ENCODE measurements at regions not wholly inside any gene's neighbourhood (a gene's known extent, or its start where the extent isn't known, plus 50 kb on each side); places are given as distances from the start of the nearest gene placed in this dataset.

DNA sequence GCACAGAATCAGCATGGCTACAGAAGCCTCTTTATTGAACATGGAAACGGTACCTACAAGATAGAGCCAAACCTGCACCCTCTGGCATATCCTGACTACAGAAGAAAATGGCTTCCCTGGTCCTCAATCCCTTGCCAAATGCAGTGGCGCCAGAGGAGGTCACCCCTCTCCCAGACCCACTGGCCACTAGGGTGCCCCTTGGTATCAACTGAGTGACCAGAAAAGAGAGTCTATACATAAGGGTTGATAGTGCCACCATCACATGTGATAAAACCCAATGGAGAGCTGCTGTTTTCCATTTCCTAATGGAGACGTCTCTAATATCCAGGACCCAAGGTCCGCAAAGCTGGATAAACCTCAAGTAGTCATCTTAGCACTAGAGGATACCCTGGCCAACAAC, 52.7 kb upstream of the ALK start:
- no peak for DNase-seq

DNA sequence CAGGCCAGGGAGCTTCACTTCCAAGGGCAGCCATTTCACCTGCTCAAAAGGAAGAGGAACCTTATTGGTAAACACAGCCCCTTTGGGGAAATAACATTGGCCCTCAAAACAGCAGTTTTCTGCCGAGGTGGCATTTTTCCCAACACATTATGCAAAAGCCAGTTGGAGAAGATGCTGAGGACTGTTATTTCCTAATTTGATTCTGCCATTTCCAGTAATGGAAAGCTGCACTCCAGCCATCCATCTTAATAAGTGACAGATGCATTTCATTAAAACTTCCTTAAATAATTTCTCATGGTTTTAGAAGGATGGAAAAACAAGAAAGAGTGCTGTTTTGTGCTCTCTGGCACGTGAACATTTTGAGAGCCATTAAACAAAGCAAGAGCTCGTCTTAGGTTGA, 55.9 kb upstream of the ALK start:
- DNase-seq = no peak

DNA sequence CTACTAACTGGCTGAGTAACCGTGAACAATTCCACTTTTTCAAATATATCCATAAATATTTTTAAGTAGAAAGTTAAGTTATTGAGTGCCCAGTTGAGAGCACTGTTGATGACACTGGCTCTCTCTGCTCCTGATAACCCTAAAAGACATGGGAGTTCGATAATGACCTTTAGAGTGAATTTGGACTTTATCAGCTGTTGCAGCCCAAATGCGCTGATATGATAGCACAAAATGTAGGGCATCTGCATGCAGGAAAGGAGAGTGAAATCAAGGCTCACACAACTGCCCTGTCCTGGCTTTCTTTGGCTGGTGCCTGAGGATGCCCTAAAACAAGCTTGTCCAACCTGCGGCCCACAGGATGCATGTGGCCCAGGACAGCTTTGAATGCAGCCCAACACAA, 60.0 kb upstream of the ALK start:
- DNase-seq = no peak

DNA sequence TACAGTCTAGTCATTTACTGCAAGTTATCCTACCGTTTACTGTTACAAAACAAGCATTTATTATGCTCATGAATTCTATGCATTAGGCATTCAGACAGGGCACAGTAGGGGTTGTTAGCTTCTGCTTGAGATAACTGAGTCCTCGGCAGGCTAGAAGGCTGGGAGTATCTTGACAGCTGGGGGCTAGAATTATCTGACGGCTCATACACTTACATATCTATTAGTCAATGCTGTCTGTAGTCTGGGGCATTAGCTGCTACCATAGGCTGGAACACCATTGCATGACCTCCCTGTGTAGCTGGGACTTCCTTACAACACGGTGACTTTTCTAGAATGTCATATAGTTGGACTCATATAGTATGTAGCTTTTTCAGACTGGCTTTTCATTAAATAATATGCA, 61.9 kb upstream of the ALK start:
- DNase-seq = no peak

DNA sequence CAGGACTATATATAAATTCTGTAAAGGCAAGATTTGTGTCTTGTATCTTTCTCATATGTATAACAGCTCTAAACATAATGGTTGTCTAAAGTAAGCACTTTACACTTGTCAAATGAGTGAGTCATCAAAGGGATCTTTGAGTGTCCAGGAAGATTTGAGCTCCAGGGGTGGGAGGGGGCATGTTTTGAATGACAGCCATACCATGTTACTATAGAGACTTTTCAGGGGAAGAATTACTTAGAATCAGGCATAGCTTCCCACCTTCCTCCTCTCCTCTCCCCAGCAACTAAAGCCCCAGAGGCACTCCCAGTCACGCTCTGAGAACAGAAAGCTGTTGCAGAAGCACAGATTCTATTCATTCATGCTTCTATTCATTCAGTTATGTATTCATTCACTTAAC, 65.8 kb upstream of the ALK start:
- no peak for DNase-seq

DNA sequence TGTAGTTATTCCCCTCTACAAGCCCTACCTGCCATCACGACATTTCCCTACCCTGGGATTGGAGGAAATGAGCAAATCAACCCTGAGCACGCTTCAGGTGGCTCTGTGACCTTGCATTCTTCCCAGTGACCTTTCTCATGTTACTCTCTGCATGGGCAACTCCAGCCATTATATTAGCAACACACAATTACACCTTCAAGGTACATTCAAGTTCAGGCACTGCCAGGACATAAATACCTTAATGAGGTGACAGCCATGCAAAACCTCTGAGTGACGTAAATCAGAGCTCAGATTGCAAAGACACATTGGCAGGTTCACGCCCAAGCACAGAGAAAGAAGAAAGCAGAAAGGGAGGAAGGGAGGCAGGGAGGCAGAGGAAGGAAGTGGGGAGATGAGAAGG, 68.7 kb upstream of the ALK start:
- no peak for DNase-seq

DNA sequence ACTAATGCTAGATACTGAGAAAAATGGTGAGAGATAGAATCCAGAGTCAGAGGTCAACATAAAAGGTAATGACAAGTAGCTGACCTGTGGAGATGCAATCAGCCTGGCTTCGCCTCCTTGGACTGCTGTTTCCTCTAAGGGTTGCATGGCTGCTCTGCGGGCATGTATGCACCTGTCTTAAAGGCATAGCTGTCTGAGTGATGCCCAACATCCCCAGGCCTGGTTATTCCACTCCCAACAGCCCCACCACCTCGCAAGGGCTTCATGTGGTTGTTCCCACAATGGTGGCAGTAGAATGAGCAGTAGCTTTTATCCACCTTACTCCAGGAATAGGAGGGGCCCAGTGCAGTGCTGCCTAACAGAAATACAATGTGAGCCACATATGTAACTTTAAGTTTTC, 69.7 kb upstream of the ALK start:
- no peak for DNase-seq

DNA sequence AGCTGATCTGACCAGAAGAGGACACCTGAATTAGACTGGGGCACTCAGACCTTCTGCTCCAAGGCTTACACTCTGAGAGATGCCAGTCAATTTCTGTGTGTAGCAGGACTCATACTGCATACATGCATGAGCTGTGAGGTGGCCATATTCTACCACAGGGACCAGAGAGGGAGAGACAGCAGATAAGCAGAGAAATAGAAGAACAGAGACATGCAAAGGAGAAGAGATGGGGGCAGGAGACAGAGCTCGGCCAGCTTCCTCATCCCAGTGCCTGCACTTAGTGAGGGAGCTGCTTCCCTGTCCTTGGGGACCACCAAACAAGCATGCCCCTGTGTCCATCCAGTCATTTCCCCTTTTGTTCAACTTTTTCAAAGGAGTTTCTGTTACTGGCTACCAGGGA, 73.9 kb upstream of the ALK start:
- DNase-seq = no peak

DNA sequence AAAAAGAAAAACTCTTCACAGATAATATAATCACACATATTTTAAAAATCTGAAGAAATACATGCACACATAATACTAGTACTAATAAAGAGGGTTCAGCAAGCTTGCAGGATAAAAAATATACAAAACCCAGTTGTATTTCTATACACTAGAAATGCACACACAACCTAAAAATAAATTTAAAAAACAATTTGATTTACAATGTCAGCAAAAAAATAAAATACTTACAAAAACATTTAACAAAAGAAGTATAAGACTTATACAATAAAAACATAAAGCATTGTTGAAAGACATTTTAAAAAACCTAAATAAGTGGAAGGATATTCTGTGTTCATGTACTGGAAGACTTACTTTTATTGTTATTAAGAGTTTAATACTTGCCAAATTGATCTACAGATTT, 81.7 kb upstream of the ALK start:
- DNase-seq = no peak

DNA sequence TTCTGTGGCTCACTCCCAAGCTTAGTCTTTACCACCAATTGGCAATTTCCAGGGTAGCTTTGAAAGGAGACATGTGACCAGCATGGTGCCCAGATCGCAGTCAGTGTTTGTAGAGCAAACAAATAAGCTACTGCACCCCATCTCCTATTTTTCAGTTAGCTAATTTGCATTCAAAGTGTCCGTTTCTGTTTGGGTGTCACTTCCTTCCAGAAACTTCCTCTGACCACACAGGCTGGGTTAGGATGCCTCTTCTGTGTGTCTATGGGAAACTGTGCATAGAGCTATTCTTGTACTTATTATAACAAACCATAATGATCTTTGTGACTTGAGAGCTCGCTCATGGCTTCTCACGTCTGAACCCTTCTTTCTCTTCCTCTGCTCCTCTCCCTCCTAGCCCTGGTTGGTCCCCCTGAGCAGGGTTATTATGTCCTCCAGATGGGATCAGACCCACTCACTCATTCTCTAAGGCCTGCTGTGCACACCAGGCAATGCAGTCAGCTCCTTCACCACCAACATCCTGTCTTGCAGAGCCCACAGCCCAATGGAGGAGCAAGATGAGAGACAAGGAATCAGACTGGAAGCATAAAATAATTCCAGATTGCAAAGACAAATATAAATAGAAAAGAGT, 101.2 kb upstream of the ALK start:
- DNase-seq = no peak

DNA sequence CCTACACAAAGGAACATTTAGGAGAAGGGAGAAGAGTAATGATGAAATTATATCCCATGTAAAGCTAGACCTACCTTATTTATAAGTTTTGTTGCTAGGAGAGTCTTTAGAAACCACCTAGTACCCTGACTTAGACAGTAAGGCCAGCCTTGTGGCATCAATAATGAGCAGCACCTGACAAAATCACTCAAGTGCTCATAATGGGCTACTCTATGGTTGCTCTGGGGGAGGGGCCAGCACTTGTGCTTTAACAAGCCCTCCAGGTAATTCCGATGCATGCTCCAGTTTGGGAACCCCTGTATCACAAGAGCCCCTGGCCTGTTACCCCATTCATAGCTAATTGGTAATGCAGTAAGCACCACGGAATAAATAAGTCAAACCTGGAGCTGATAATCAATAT, 102.9 kb upstream of the ALK start:
- DNase-seq = no peak

DNA sequence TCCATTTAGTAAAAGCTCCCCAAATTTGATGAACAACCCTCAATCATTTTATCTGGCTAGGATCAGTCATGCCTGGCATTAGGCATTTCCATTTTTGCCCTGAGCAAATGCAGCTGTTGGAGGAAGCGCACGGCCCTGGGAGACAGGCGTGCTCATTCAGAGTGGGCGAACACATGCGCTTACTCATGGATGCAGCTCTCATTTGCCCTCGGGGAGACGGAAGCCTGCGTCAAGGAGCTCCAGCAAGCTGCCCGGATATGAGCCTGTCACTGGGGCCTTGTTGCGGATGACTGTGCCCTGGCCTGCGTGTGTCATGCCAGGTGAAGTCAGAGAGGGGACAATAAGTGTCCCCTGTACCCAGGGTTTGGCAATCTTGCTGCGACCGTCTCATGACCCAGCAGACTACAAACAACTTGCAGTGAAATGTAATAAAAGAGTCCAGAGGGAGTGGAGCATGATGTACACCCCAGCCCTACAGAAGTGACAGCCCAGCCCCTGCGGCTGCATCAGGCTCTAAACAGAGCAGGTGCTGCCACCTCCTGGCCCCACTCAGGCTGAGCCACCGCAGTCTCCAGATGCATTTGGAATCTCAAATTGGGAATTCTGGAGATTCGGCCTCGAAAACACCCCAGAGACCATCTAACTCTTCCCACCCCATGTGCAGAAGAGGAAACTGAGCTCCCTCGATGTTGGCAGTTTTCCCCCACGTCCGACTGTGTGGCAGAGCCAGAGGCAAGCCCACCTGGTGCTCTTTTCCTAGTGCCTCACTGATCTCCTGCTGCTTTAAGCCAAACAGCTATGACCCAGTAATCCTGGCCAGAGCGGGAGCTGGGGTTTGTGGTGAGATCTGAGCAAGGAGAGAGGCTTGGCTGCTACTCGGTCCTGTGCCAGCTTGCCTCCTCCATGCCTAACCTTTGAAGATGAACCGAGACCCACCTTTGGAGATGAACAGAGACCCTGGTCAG, 105.0 kb upstream of the ALK start:
- DNase-seq = no peak

DNA sequence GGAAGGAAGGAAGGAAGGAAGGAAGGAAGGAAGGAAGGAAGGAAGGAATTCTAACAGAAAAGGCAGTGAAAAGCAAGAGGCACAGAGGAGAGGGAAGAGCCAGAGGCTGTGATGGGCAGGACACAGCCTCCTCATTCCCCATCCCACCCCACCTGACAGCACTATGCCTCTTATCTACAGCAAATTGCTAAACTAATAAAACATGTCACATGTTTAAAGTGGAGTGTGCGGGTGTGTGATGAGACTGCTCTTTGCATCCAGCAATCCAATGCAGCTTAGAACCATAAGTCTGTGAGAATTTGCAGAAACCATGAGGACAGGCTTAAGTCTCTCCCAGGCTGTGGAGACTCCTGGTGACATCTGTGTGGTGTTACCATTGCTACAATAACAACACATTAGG, 108.4 kb upstream of the ALK start:
- DNase-seq = no peak

DNA sequence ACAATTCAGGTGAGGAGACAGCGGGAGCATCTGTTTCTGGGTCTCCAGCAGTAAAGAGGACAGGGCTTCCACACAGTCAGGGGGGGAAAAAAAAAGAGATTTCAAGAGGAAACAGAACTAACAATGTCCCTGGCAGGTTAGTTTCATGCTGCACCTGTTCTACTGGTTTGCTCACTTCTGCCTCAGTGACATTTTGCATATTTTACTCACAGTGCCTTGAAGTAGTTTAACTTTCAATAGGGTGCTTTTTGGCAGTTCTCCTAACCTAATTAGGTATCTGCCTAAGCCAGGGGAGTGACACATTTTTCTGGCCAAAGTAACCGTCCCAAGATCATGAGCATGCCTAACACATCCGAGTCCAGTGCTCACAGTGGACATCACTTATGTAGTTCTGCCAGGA, 109.0 kb upstream of the ALK start:
- DNase-seq = no peak

DNA sequence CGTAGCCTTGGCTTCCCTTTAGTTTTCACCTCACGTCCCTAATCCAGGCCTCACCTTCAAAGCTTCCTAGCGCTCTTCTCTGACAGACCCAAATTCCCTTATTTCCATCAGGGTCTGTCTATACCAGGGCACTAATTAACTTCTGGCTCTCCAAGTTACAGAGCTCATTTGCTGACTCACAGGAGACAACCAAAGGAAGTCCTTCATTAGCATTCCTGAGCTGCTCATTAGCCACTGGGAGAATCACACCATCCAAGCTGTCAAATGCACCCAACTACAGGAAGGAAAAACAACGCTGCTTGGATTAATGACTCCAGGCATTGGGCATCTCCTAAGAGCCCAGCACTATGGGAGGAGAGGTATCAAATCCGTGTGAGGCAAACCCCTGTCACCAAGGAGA, 109.8 kb upstream of the ALK start:
- no peak for DNase-seq

DNA sequence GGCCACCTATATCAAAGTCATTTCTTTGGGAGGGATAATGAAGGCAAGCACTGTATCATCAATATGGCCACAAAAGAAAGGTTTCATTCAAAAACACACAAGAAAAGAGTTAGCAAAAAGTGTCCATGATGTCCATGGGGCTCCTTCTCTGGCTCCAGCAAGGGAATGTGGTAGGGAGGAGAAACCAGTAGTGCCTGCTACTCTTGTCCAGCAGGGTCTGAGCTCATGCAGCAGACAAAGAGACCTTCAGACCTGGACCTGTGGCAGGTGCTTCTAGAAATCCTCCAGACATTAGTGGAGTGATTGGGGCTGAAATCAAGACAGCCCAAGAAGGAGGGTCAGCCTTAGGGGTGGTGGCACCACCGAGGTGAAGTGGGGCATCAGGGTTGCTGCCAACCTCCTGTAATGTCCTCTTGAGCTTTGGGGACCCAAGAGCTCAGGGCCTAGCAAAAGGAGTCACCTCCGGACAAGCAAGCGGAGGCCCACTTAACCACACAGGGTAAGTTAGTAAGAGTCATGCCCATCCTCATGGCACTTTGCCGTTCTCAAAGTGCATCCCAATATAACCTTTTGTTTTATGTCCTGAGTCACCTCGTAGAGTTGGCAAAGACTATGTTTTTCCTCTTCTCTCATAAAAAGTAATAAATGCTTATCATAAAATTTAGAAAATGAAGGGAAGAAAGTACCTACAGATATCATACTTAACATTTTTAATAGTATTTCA, 112.6 kb upstream of the YPEL5 start:
- no peak for DNase-seq

DNA sequence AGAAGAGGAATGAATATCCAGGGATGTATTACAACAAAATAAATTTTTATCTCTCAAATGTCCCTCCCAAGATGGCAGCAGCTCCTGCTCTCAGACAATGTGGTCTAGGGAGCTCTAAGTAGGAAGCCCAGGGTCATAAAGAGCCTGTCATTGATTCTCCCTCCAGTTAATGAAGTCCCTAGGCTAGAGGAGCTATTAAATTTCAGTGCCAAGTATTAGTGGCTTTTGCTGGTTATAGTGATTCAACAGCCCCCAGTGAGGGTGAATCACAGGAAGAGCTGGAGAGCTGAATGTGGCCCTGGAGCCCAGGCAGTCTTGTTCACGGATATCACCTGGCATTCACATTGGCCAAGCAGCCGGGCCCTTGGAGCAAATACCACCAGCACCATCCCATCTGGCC, 109.8 kb upstream of the YPEL5 start:
- DNase-seq = no peak

DNA sequence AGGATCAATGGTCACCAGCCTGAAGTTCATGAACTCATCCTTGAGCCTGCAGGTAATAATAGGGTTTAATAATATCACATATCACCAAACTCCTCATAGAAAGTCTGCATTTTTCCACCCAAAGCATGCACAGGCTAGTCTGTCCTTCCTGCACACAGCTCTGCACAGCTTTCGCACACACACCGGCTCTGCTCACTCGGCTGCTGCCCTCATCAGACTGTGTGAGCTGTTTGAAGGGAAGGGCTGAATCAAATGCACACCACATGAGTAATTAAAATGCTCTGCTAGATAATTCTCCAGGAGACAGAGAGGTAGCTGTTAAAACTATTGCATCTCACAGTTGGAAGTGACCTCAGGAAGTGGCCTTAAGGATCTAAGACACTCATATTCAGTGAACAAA, 108.4 kb upstream of the YPEL5 start:
- DNase-seq = no peak

DNA sequence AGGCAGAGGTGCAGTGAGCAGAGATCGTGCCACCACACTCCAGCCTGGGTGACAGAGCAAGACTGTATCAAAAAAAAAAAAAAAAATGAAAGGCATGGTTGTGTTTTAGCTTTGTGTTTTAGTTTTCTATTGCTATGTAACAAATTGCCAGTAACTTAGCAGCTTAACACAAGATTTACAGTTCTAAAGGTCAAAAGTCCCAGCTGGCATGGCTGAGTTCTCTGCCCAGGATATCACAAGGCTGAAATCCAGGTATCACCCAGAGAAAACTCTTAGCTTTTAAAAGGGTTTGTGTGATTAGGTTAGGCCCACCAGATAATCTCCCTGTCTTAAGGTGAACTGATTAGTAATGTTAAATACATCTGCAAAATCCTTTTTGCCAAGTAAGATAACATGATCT, 107.7 kb upstream of the YPEL5 start:
- no peak for DNase-seq

DNA sequence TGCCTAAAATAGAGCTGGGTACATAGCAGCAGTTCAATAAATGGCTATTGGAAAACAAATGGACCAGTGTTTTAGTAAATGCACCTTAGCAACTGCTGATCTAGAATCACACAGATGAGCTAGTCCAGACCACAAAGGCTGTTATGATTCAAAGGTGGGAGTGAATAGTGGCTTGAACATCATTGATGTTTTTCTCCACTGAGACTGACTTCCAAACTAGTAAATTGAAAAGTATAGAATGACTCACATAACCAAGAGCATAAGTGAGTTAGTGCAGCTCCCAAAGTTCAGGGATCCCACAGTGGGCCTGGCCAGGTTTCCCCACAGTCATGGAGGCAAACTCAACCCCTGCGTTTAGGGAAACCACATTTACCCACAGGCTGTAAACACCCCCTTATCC, 106.7 kb upstream of the YPEL5 start:
- no peak for DNase-seq

DNA sequence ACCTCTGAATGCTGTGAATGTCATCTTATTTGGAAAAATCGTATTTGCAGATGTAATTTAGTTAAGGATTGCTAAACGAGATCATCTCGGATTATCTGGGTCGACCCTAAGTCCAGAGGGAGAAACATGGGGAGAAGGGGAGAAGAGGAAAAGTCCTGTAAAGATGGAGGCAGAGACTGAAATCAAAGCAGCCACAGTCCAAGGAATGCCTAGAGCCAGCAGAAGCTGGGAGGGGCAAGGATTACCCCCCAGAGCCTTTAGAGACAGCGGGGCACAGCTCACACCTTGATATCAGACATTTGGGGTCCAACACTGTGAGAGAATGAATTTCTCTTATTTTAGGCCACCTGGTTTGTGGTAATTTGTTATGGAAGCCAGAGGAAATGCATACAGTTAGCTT, 104.9 kb upstream of the YPEL5 start:
- no peak for DNase-seq

DNA sequence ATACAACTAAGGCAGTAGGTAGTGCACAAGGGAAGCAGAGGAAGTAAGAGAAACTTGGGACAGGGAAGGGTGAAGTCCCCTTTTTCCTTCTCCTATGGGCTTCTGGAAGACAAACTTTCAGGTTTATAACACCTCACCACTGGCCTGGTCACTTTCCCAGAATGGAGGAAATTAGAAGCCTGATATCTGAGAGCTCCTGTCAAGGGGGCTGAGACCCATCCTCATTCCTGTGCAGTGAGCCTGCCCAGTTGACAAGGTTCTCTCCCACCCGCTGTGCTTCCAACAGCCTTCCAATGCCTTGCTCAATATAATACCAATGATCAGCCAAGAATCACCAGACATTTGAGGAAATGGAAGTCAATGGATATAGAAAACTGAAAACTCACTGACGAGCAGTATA, 100.4 kb upstream of the YPEL5 start:
- no peak for DNase-seq

DNA sequence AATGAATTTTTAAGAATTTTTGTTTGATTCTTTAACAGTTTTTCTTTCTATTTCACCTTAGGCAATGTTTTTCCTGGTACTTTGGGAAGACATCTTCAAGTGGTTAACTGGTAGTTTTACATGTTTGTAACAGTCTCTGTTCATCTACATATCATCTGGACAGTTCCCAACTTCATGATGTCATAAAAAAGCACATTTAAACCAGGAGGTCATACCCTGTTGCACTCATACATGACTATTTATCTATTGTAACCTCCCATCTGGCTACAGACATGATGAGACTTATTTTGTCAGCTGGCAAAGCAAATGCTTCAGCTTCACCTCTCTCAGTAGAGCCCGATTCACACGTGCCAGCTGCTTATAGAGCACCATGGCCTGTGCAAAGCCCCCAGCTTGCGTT, 99.8 kb upstream of the YPEL5 start:
- no peak for DNase-seq

DNA sequence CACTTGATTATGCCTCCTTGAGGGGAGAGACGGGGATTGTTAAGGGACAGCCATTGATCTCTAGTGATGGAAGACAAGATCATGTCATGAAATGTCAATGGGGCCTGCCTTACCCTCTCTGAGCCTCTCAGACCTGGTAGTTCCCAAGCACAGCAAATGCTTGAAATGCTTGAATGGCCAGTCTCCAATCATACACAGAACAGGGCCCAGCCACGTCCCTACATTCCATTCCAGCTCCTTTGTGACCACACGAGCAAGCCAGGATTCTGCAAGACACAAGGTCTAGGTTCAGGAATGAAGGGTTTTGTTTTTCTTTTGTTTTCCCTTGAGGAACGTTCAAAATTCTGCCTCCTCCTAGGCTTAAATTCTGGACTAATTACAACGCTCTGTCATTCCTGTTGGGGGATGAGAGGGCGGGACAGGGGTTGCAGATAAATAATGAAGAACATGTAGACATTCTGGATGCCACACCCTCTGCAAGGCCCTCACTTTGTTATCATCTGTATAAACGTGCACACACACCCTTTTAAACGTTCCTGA, 98.1 kb upstream of the YPEL5 start:
- DNase-seq = no peak
